ENCODE measurements at regions not wholly inside any gene's neighbourhood (a gene's known extent, or its start where the extent isn't known, plus 50 kb on each side); places are given as distances from the start of the nearest gene placed in this dataset.

- H3K4me2 ChIP-seq, result no peak overlapping the region
- H3K27ac ChIP-seq, result no peak overlapping the region
- FAIRE-seq (no peak), ATAC-seq (no peak), DNase-seq (ENCODE audit: low read depth in 1 of 2, low spot score in 1 of 2) (no peak)
- POLR2A ChIA-PET, result no interaction called here
- no peaks in the 10 kb centered on the region for H3K9me3 ChIP-seq
- 21% methylated on average over 12 of the region's 12 CpGs for WGBS (ENCODE audit: missing lambda C conversion rate)
- no peak for TF ChIP-seq EP300 (IDR thresholded peaks at IDR 0.05)
- no peak for TF ChIP-seq TP53 (CRISPR knock-in tag; IDR thresholded peaks at IDR 0.05)
- TF ChIP-seq, protein P1, sequence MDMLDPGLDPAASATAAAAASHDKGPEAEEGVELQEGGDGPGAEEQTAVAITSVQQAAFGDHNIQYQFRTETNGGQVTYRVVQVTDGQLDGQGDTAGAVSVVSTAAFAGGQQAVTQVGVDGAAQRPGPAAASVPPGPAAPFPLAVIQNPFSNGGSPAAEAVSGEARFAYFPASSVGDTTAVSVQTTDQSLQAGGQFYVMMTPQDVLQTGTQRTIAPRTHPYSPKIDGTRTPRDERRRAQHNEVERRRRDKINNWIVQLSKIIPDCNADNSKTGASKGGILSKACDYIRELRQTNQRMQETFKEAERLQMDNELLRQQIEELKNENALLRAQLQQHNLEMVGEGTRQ (IDR thresholded peaks at IDR 0.05), result no peak
- no peak for TF ChIP-seq HMGXB4 (CRISPR knock-in tag; IDR thresholded peaks at IDR 0.05; ENCODE audit: borderline replicate concordance)
- no peak for TF ChIP-seq MAX (IDR thresholded peaks at IDR 0.05)
- TF ChIP-seq JUN (IDR thresholded peaks at IDR 0.05), result no peak
- no peak for TF ChIP-seq KDM1A (IDR thresholded peaks at IDR 0.05; ENCODE audit: low read depth)
- no peak for TF ChIP-seq CHD4 (IDR thresholded peaks at IDR 0.05; ENCODE audit: borderline replicate concordance)
- no peak for TF ChIP-seq HES2 (IDR thresholded peaks at IDR 0.05)
- TF ChIP-seq CBX8 (IDR thresholded peaks at IDR 0.05), result no peak
- no peak for TF ChIP-seq EHF (CRISPR knock-in tag; IDR thresholded peaks at IDR 0.05)
- TF ChIP-seq, protein P2, sequence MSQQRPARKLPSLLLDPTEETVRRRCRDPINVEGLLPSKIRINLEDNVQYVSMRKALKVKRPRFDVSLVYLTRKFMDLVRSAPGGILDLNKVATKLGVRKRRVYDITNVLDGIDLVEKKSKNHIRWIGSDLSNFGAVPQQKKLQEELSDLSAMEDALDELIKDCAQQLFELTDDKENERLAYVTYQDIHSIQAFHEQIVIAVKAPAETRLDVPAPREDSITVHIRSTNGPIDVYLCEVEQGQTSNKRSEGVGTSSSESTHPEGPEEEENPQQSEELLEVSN (IDR thresholded peaks at IDR 0.05; ENCODE audit: borderline replicate concordance, low read depth), result no peak
- no peaks in the 10 kb centered on the region for H3K4me1 ChIP-seq
- H3K4me3 ChIP-seq, result no peak overlapping the region
- CTCF ChIA-PET, result no interaction called here
Measured at GRCh38 chr1:71228742-71229365, 148.0 kb upstream of the ZRANB2 start.

- no peak for DNase-seq (ENCODE audit: low read depth in 1 of 2, low spot score in 1 of 2)
- POLR2A ChIA-PET, result no interaction called here
- WGBS (ENCODE audit: missing lambda C conversion rate), result 7% methylated on average over 4 of the region's 4 CpGs
Measured at GRCh38 chr1:71228241-71228640, 147.4 kb upstream of the ZRANB2 start.

More at GRCh38 chr1:71228241-71228640, 147.4 kb upstream of the ZRANB2 start:
- Histone ChIP-seq H3K27ac (no peak overlapping the region), H3K4me3 (no peak overlapping the region), H3K4me1 (no peaks in the 10 kb centered on the region), H3K4me2 (no peak overlapping the region), H3K9me3 (no peaks in the 10 kb centered on the region)
- CTCF ChIA-PET, result no interaction called here
- no peak for ATAC-seq
- no peak for FAIRE-seq
- TF ChIP-seq ZC3H11A (IDR thresholded peaks at IDR 0.05), result no peak
- no peak for TF ChIP-seq EP300 (IDR thresholded peaks at IDR 0.05)
- no peak for TF ChIP-seq KDM5A (IDR thresholded peaks at IDR 0.05)
- TF ChIP-seq FOXS1 (CRISPR knock-in tag; IDR thresholded peaks at IDR 0.05), result no peak
- no peak for TF ChIP-seq MAFK (IDR thresholded peaks at IDR 0.05; ENCODE audit: partially characterized antibody)
- TF ChIP-seq ESRRA (IDR thresholded peaks at IDR 0.05; ENCODE audit: borderline replicate concordance, low read length), result no peak
- TF ChIP-seq HOXB13 (CRISPR knock-in tag; IDR thresholded peaks at IDR 0.05; ENCODE audit: low read depth), result no peak
- no peak for TF ChIP-seq HDAC2 (IDR thresholded peaks at IDR 0.05)
- no peak for TF ChIP-seq FOSB (CRISPR knock-in tag; IDR thresholded peaks at IDR 0.05)
- no peak for TF ChIP-seq ELK1 (IDR thresholded peaks at IDR 0.05; ENCODE audit: low read depth, low read length)
- no peak for TF ChIP-seq CBX2 (IDR thresholded peaks at IDR 0.05; ENCODE audit: borderline replicate concordance, low read depth)
- TF ChIP-seq JUNB (IDR thresholded peaks at IDR 0.05), result no peak
- no peak for TF ChIP-seq KDM1A (IDR thresholded peaks at IDR 0.05; ENCODE audit: low read depth)
- TF ChIP-seq CBX8 (IDR thresholded peaks at IDR 0.05), result no peak
